Trophoblast cell (in vitro differentiated cells and primary cell): ENCODE measurements at regions not wholly inside any gene's neighbourhood (a gene's known extent, or its start where the extent isn't known, plus 50 kb on each side); places are given as distances from the start of the nearest gene placed in this dataset.

Experiments
- DNase-seq, 2 donors: peaks; one replicate each; pipeline ENCODE4 v3.0.0-alpha.2; 2016
- H2AFZ ChIP-seq: 2 replicates; pipeline ENCODE4 v1.6.1; 2013; ENCODE audit warnings: low read length, moderate library complexity, mild to moderate bottlenecking; ENCODE audit not compliant: insufficient read depth, poor library complexity
- H2AK5ac ChIP-seq: 2 replicates; pipeline ENCODE4 v1.6.1; 2013; ENCODE audit warnings: mild to moderate bottlenecking, low read length
- H2BK120ac ChIP-seq: 2 replicates; pipeline ENCODE4 v1.6.1; 2013; ENCODE audit warnings: low read length, mild to moderate bottlenecking, moderate library complexity; ENCODE audit not compliant: insufficient read depth, poor library complexity
- H2BK12ac ChIP-seq: 2 replicates; pipeline ENCODE4 v1.6.1; 2013; ENCODE audit warnings: mild to moderate bottlenecking, low read length, moderate library complexity
- H2BK5ac ChIP-seq: 2 replicates; pipeline ENCODE4 v1.6.1; 2013; ENCODE audit warnings: low read length, low read depth, moderate library complexity, mild to moderate bottlenecking; ENCODE audit not compliant: poor library complexity
- H3K14ac ChIP-seq: 2 replicates; pipeline ENCODE4 v1.6.1; 2013; ENCODE audit warnings: mild to moderate bottlenecking, low read length
- H3K18ac ChIP-seq: 2 replicates; pipeline ENCODE4 v1.6.1; 2013; ENCODE audit warnings: mild to moderate bottlenecking, low read length
- H3K23ac ChIP-seq: 2 replicates; pipeline ENCODE4 v1.6.1; 2013; ENCODE audit warnings: low read length
- H3K27ac ChIP-seq: 2 replicates; pipeline ENCODE4 v1.5.1; 2013; ENCODE audit warnings: low read depth, mild to moderate bottlenecking, inconsistent platforms, low read length, moderate library complexity
- H3K27me3 ChIP-seq: 2 replicates; pipeline ENCODE4 v1.6.1; 2013; ENCODE audit warnings: inconsistent platforms, mild to moderate bottlenecking, low read length, moderate library complexity; ENCODE audit not compliant: insufficient read depth
- H3K36me3 ChIP-seq, 2 experiments: 1 replicate in 1 of 2; 2 replicates in 1 of 2; pipeline ENCODE4 v1.6.1; 2013; ENCODE audit warnings: low read length in 2 of 2, mild to moderate bottlenecking in 2 of 2, moderate library complexity in 1 of 2; ENCODE audit not compliant: insufficient read depth in 2 of 2, control insufficient read depth in 1 of 2
- H3K4ac ChIP-seq: 2 replicates; pipeline ENCODE4 v1.6.1; 2013; ENCODE audit warnings: low read depth, mild to moderate bottlenecking, low read length, moderate library complexity
- H3K4me1 ChIP-seq, 2 experiments: 1 replicate in 1 of 2; 2 replicates in 1 of 2; pipeline ENCODE4 v1.6.1; 2013; ENCODE audit warnings: low read length in 2 of 2, mild to moderate bottlenecking in 2 of 2, moderate library complexity in 1 of 2; ENCODE audit not compliant: insufficient read depth in 2 of 2, control insufficient read depth in 1 of 2
- H3K4me2 ChIP-seq: 2 replicates; pipeline ENCODE4 v1.6.1; 2013; ENCODE audit warnings: inconsistent platforms, mild to moderate bottlenecking, low read length, moderate library complexity
- H3K4me3 ChIP-seq: 2 replicates; pipeline ENCODE4 v1.5.1; 2013; ENCODE audit warnings: mild to moderate bottlenecking, low read depth, low read length, inconsistent platforms
- H3K79me1 ChIP-seq: one replicate; pipeline ENCODE4 v1.6.1; 2013; ENCODE audit warnings: low read length
- H3K79me2 ChIP-seq: 2 replicates; pipeline ENCODE4 v1.6.1; 2013; ENCODE audit warnings: low read length, mild to moderate bottlenecking; ENCODE audit not compliant: control insufficient read depth, insufficient read depth, poor library complexity
- H3K9ac ChIP-seq: 2 replicates; pipeline ENCODE4 v1.6.1; 2013; ENCODE audit warnings: mild to moderate bottlenecking, low read length
- H3K9me3 ChIP-seq: 2 replicates; pipeline ENCODE4 v1.6.1; 2013; ENCODE audit warnings: low read depth, mild to moderate bottlenecking, control low read depth, inconsistent platforms, low read length; ENCODE audit not compliant: insufficient read depth
- H4K12ac ChIP-seq: 2 replicates; pipeline ENCODE4 v1.6.1; 2013; ENCODE audit warnings: low read depth, mild to moderate bottlenecking, low read length, moderate library complexity
- H4K8ac ChIP-seq: 2 replicates; pipeline ENCODE4 v1.6.1; 2013; ENCODE audit warnings: low read depth, mild to moderate bottlenecking, low read length, moderate library complexity
- H4K91ac ChIP-seq: one replicate; pipeline ENCODE4 v1.6.1; 2013; ENCODE audit warnings: low read depth, mild to moderate bottlenecking, low read length, moderate library complexity
- WGBS: extraction: QIAGEN DNeasy Blood & Tissue Kit; methylation state at CpG from one replicate; pipeline ENCODE4 v1.1.7; 2013; ENCODE audit warnings: missing lambda C conversion rate; ENCODE audit not compliant: insufficient read length, insufficient coverage; ENCODE audit errors: extremely low coverage; 5-methylcytosine and 5-hydroxymethylcytosine counted together

DNA sequence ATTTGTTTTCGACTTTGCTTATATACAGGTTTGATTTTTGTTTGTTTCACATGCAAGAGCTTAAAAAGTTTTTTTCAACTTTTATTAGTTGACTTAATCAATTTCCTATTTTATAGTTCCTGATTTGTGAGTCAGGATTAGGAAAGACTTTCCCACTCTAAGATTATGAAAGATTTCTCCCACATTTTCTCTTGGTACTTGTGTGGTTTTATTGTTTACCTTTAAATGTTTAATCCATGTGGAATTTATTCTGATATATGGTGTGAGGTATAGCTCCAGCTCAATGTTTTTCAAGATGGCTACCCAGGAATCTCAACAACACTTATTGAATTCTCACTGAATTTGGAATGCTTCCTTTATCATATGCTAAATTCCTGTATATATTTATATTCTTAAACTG is 117.8 kb upstream of the LGALSL start:
- H2BK120ac ChIP-seq: no peak overlapping the region
- no CpG with 5 or more reads among the region's 1 CpG for WGBS
- H3K4me3 ChIP-seq: no peak overlapping the region
- no peak overlapping the region for H2AK5ac ChIP-seq
- H3K9me3 ChIP-seq: no peaks in the 10 kb centered on the region
- H2AFZ ChIP-seq: no peak overlapping the region
- H3K18ac ChIP-seq: no peak overlapping the region
- no peaks in the 10 kb centered on the region for H3K27me3 ChIP-seq
- no peaks in the 10 kb centered on the region for H3K79me2 ChIP-seq
- H3K27ac ChIP-seq: no peak overlapping the region
- DNase-seq: no peak
- peaks cover 4 to 7% of the 10 kb centered on the region in 2 experiments for H3K4me1 ChIP-seq
- no peak overlapping the region for H3K4me2 ChIP-seq
- H3K4ac ChIP-seq: no peak overlapping the region
- H4K12ac ChIP-seq: no peak overlapping the region
- no peak overlapping the region for H4K8ac ChIP-seq
- no peak overlapping the region for H3K14ac ChIP-seq
- no peak overlapping the region for H3K9ac ChIP-seq
- no peak overlapping the region for H2BK12ac ChIP-seq
- no peak overlapping the region for H4K91ac ChIP-seq
- no peak overlapping the region for H2BK5ac ChIP-seq
- no peaks in the 10 kb centered on the region for H3K79me1 ChIP-seq
- no peak overlapping the region for H3K23ac ChIP-seq
- H3K36me3 ChIP-seq: no peaks in the 10 kb centered on the region

GRCh38 chr2:64337314-64337713 is 116.6 kb upstream of the LGALSL start:
- Histone ChIP-seq H2BK12ac (no peak overlapping the region), H3K18ac (no peak overlapping the region), H3K79me2 (no peaks in the 10 kb centered on the region), H3K14ac (no peak overlapping the region), H3K23ac (no peak overlapping the region), H3K9ac (no peak overlapping the region), H2BK120ac (no peak overlapping the region), H4K12ac (no peak overlapping the region), H3K27me3 (no peaks in the 10 kb centered on the region), H3K4me1 (peaks cover 4 to 5% of the 10 kb centered on the region in 2 experiments), H4K91ac (no peak overlapping the region), H3K79me1 (no peaks in the 10 kb centered on the region), H4K8ac (no peak overlapping the region), H3K9me3 (no peaks in the 10 kb centered on the region), H3K4ac (no peak overlapping the region), H3K36me3 (no peaks in the 10 kb centered on the region), H3K4me3 (no peak overlapping the region), H3K4me2 (no peak overlapping the region), H2AFZ (no peak overlapping the region), H2AK5ac (no peak overlapping the region), H3K27ac (no peak overlapping the region), H2BK5ac (no peak overlapping the region)
- no peak for DNase-seq
- no CpG with 5 or more reads among the region's 3 CpGs for WGBS

- Histone ChIP-seq H2BK12ac (no peak overlapping the region), H4K91ac (no peak overlapping the region), H3K4me2 (no peak overlapping the region), H3K4me1 (peaks cover 4 to 5% of the 10 kb centered on the region in 2 experiments), H3K14ac (no peak overlapping the region), H2BK120ac (no peak overlapping the region), H2BK5ac (no peak overlapping the region), H3K27me3 (no peaks in the 10 kb centered on the region), H3K9me3 (no peaks in the 10 kb centered on the region), H3K79me2 (no peaks in the 10 kb centered on the region), H3K79me1 (no peaks in the 10 kb centered on the region), H3K9ac (no peak overlapping the region), H3K18ac (no peak overlapping the region), H2AK5ac (no peak overlapping the region), H3K36me3 (no peaks in the 10 kb centered on the region), H3K23ac (no peak overlapping the region), H3K4ac (no peak overlapping the region), H3K27ac (no peak overlapping the region), H4K12ac (no peak overlapping the region), H3K4me3 (no peak overlapping the region), H2AFZ (no peak overlapping the region), H4K8ac (no peak overlapping the region)
- no CpG with 5 or more reads among the region's 4 CpGs for WGBS
- no peak for DNase-seq
These were observed 115.9 kb upstream of the LGALSL start for GRCh38 chr2:64338108-64338507.

DNA sequence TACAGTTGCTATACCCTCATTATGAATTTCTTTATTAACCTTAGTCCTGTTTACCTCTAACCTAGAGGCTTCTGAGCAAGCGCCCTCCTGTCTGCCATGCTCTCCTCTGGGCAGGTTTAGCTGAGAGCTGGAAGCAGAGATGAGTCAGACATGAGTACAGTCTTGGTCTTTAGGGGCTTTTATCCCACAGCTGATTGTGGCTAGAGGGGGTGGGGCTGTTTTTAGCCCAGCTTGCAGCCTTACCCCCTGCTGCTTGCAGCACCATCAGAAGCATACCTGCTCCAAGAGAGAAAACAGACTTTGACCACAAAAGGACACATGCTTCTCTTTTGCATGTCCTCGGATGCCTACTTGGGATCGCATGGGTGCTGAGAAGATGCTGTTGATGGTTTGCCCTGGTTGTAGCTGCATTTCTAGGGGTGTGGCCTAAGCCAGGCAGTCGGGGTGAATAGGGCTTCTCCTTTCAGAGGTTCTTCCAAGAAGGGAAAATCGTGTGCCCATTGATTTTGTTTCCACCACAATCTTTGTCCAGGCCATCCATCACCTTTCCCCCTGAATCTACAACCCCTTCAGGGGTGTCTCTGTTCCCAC is 115.0 kb upstream of the LGALSL start:
- no peak overlapping the region for H3K9ac ChIP-seq
- no peaks in the 10 kb centered on the region for H3K79me1 ChIP-seq
- H2BK5ac ChIP-seq: no peak overlapping the region
- H3K18ac ChIP-seq: no peak overlapping the region
- no peak overlapping the region for H4K12ac ChIP-seq
- DNase-seq: no peak
- H3K4me2 ChIP-seq: no peak overlapping the region
- no peaks in the 10 kb centered on the region for H3K9me3 ChIP-seq
- H3K14ac ChIP-seq: no peak overlapping the region
- no peak overlapping the region for H3K4me3 ChIP-seq
- WGBS: no CpG with 5 or more reads among the region's 5 CpGs
- H2AK5ac ChIP-seq: no peak overlapping the region
- H4K91ac ChIP-seq: no peak overlapping the region
- no peak overlapping the region for H4K8ac ChIP-seq
- H3K36me3 ChIP-seq: no peaks in the 10 kb centered on the region
- no peak overlapping the region for H3K4ac ChIP-seq
- no peaks in the 10 kb centered on the region for H3K27me3 ChIP-seq
- no peak overlapping the region for H3K27ac ChIP-seq
- no peak overlapping the region for H2AFZ ChIP-seq
- H3K79me2 ChIP-seq: no peaks in the 10 kb centered on the region
- no peak overlapping the region for H3K23ac ChIP-seq
- no peak overlapping the region for H2BK120ac ChIP-seq
- H3K4me1 ChIP-seq: peaks cover 4 to 5% of the 10 kb centered on the region in 2 experiments
- no peak overlapping the region for H2BK12ac ChIP-seq
